Islet precursor cell (in vitro differentiated cells): ENCODE measurements at regions not wholly inside any gene's neighbourhood (a gene's known extent, or its start where the extent isn't known, plus 50 kb on each side); places are given as distances from the start of the nearest gene placed in this dataset.
"Not testable (repeated sequence)": the region's sequence is repeated elsewhere in the genome, so short reads cannot be mapped to it uniquely, and the experiment has no call there.

Source experiments
- DNase-seq: peaks from one replicate; pipeline ENCODE4 v3.0.0-alpha.2; 2018

DNA sequence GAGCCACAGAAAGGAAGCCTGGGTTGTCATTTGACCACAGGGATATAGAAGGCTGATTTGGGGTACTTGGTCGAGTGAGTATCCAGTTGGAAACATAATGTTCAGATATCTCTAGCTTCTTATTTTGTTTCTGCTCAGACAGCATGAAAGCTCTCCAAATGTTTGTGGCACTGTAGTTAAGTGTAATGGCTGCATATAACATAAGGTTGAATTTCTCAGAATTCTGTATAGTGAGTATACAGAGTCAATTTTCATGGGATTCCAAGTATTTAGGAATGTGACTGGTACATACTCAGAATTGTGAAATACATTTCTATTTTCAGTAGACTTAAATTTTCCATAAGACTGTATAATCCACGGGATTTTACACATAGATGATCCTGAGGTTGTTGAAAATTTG is 2102.1 kb upstream of the RAG2 start:
- no peak for DNase-seq

DNA sequence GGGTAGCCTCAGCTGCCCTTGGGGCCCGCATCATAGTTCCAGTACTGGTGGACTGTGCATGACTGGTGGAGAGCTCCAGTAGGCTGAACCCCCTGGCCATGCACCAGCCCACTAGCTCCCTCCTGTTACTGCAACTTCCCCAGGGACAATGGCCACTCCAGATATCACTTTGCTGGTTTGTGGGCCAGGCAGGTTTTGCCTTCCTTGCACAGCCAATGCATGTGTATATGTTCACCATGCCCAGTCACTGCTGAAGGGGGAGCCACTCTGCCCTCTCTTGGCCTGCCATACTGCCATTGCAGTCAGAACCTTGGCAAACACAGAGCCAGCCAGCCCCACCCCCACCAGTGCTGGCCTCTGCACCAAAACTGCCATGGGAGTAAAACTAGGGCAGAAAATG is 2095.3 kb upstream of the RAG2 start:
- no peak for DNase-seq

DNA sequence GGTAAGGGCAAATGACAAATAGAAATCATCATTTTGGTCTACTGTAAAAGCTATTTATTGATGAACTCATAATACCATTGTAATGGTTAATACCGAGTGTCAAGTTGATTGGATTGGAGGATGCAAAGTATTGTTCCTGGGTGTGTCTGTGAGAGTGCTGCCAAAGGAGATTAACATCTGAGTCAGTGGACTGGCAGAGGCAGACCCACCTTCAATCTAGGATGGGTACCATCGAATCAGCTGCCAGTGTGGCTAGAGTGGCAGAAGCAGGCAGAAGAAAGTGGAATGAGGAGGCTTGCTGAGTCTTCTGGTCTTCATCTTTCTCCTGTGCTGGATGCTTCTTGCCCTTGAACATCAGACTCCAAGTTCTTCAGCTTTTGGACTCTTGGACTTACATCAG is 2092.2 kb upstream of the RAG2 start:
- not testable (repeated sequence) for DNase-seq

DNA sequence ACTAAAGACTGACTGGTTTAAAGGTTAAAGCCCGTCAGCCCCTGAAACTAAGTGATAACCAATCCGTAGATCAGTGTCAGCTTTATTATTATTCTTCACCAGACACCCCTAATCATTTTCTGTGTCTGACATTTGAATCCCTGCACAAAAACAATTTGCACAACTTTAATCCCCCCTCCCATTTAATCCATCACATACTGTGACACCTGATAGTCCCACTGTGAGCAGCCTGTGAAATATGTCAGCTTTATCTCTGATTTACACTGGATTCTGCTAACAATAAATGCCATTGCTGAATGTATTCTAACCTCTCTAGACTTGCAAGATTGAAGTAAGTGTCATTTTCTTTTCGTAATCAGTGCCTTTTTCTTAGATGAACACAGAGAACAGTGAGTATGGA is 2089.0 kb upstream of the RAG2 start:
- no peak for DNase-seq

DNA sequence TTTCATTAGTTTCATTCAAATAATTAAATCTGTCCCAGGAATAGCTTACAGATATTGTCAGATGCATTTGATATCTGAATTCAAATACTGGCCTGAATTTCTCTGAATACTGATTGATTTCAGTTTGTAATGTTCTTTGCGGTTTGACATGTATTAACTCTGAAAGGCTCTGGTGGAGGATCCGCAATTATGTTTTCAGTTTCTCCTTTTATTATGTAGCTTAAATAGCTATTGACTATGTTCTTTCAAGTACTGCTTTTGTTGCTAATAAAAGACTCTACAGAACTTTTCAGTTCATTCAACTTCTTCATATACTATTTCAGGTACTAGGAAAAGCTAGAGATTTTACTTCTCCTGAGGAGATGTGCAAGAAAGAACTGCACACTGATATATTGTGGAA is 2085.4 kb upstream of the RAG2 start:
- DNase-seq = no peak

DNA sequence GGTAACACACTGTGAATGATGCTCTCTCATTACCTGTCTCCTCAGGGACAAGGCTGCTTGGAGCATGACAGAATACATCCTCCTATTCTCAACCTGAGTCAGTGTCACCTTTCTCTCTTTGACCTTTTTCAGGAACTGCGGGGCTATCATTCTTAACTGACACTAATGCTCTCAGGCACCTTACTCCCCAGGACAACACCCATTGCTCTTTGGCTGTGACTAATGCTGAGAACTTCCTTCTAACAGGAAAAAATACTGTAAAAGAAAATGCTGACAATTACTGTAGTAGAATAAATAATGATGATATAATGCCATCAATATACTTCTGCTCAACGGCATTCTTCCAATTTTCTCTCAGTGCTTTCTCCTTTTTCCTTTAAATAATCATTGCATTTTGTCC is 2082.7 kb upstream of the RAG2 start:
- DNase-seq = no peak

DNA sequence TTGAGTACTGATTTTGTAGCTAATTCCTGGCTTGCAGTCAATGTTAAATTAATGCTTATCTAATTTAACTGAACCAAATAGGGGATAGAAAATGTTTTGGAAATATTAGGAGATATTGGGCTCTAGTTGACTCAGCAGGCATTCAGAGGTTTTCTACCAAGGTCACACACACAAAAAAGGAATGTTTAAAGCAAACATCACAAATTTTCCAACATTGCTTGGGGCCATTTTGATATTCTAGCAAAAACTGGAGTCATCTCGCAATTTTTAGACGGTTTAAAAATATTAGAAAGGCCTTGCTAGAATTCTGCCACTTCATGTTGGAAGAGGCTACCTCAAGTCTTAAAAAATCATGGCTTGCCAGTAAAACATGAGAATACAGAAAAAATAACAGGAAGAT is 2082.1 kb upstream of the RAG2 start:
- no peak for DNase-seq

DNA sequence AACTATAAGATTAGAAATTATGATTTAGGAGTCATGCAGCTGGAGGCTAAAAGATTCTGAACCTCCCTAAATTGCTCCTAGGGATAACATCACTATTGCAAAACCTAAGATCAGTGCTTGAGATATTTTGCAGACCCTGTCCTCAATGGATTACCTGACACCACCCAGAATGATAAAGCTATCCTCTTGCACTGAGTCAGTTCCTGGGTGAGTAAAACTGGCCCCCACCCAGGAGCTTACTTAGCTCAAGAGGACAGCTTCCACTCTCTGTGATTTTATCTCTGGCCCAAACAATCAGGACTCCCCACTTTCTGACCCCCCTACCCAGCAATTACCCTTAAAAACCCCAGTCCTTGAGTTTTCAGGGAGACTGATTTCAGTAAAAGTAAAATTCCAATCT is 2074.4 kb upstream of the RAG2 start:
- DNase-seq = no peak

DNA sequence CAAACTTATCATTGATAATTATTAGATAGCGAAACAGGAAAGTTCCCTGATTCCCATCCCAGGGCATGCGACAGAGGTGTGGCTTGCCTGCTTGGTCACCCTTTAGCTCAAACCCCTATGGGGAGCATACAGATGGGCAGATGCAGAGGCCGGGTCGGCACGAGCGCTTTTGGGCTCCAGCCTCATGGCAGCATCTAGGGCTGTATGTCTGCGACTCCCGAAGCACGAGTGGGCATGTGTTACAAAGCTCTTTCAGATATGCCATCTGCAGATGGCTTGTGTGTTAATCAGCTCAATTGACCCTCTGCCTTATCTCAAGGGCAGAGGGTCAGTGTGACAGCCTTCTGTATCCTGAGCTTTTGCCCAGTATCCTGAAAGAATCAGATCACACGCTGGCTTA is 2069.3 kb upstream of the RAG2 start:
- no peak for DNase-seq

DNA sequence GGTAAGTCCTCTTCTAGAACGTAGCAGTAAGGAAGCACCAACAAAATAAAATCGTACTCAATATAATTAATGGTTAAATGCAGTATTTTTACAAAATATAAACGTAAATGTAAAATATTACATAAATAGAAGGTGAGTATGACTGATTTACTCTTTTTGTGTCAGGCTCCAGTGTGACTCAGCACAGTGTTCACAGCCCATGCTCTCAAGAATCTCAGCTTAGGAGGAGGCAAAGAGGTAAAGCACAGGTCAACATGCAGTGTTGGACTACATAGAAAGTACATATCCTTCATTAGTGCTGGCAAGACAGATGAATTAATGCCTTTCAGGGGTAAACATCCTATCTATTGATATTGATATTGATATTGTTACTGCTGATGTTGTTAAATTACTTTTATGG is 2050.6 kb upstream of the RAG2 start:
- DNase-seq = no peak

DNA sequence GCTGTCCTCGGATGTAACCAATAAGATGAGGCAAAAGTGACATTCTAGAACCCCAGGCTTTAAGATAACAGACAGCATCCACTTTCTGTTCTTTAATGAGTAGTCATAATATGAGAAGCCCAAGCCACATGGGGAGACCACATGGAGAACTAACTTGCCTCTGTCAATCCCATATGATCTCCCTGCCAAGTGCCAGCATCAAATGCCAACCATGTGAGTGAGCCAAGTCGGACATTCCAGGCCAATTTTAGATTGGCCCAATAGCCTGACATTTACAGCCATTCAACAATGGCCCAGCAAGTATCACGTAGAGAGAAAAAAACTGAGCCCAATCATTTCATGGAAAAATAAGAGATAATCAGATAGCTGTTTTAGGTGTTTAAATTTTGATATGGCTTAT is 2048.3 kb upstream of the RAG2 start:
- no peak for DNase-seq

DNA sequence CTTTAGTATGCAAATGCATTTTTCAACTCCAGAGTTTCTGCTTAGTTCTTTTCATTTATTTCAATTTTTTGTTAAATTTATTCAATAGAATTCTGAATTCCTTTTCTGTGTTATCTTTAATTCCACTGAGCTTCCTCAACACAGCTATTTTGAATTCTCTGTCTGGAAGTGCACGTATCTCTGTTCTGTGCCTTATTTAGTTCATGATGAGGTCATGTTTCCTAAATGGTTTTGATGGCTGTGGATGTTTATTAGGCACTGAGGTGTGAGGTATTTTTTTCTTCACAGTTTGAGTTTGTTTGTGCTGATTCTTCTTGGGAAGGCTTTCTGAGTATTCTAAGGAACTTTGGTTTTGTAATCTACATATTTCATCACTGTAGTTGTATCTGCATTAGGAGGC is 2042.8 kb upstream of the RAG2 start:
- no peak for DNase-seq

DNA sequence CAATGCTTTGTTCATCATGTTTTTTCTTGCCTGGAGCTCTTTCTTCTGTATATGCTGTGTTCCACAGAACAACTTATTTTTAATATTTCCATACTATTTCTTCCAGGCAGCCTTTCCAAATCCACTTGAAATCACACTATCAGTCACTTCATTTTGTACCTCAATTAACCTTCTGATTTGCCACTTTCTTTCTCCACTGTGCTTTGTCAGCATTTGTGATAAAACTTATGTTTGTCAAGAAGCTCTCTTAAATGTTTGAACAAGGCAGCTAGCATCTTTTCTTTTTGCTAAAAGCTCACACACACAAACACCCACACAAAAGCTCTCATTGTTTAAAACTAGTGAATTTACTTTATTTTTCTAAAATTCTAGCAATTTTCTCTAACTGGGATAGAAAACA is 2014.7 kb upstream of the RAG2 start:
- no peak for DNase-seq

DNA sequence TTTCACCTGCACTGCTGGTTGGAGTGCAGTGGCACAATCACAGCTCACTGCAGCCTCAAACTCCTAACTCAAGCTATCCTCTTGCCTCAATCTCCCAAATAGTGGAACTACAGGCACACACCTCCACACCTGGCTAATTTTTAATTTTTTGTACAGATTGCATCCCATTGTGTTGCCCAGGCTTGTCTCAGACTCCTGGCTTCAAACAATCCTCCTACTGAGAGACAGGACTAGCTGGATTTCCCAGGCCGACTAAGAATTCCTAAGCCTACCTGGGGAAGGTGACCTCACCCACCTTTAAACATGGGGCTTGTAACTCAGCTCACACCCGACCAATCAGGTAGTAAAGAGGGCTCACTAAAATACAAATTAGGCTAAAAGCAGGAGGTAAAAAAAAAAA is 2003.3 kb upstream of the RAG2 start:
- DNase-seq = not testable (repeated sequence)

DNA sequence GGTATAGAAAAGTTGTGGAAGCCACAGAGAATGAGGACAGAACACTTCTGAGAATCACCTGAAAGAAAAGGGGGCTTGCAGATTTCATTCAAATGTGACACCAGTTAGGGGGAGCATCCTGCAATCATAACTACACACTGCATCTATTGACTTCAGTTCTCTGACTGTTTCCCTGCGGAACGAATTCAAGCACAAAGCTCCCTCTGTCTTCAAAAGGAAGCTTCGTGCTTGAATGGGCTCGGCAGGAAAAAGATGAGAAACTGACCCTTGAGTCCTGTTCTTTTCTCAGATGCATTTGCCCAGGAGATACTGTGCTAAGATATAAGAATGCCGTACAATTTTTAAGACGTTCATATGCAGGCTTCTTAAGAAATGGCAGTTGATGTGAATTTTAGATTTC is 2000.4 kb upstream of the RAG2 start:
- peak; percentile 56 for DNase-seq

DNA sequence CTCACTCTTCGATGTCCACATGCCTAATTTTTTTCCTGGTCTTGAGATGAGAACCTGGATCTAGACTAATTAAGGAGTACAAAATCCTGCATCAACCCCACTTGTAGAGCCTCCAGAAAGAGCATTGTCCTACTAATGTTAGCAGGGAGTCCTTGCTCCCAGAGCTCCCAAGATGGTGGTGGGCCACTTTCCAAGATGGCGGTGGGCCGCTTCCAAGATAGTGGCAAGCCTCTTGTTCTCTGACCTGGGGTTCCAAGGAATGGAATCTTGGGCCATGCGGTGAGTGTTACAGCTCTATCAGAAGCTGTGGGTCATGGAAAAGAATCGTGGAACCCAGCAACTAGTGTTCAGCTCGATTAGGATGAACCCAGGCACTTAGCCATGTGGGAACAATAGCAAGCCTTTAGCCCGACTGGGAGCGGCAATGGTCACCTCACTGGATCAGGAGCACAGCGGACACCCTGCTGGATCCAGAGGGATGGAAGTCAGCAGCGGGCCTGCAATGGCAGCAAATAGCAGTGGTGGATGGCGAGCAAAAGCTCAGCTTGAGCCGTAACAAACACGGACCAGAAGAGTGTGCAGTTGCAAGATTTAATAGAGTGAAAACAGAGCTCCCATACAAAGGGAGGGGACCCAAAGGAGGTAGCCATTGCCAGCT is 1997.5 kb upstream of the RAG2 start:
- not testable (repeated sequence) for DNase-seq

DNA sequence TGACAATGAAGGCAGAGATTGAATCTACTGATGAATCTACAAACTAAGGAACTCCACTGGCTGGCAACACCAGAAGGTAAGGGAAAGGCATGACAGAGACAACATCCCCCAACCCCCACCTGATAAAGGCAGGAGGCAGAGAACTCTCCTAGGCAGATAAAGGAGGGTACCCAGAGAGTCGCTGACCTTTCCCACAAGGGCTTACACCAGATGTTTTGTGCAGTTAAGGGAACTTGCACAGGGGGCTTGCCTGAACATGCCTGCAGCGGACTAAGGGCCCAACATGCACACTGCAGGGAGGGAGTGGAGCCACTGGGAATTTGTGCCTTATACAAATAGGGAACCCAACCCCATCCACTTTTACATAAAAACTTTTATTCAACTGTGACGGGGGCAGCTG is 1996.9 kb upstream of the RAG2 start:
- no peak for DNase-seq

DNA sequence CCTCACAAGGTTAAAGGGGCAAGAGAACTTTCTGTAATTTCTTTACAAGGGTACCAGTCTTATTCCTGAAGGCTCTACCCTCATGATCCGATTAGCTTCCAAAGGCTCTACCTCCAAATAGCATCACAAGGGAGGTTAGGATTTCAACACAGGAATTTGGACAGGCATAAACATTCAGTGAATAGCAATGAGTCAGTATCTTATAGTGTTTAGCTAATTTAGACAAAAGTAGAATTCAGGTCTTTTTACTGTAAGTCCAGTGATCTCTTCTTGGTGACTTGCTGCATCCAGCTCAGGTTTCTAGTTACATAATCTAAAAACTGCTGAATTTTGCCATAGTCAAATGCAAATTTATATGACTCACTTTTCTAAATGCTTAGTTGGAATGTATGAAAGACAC is 1995.6 kb upstream of the RAG2 start:
- DNase-seq = no peak

DNA sequence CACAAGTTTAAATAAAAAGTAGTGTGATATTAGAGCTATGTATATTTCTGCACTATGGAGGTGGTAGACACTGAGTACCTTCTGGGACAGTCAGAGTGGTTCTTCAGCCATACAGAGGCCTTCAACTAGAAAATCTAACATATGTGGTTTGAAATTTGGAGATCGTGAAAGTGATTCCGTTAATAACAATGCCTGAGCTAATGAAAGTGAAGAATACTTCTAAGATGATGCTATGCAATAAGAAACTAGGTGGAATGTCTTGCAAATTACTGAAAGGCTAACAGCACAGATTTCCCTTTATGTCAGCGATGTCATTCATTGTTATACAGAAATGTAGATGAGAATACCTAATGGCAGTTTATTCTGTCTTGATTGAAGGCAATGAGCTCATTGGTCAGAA is 1984.7 kb upstream of the RAG2 start:
- no peak for DNase-seq

DNA sequence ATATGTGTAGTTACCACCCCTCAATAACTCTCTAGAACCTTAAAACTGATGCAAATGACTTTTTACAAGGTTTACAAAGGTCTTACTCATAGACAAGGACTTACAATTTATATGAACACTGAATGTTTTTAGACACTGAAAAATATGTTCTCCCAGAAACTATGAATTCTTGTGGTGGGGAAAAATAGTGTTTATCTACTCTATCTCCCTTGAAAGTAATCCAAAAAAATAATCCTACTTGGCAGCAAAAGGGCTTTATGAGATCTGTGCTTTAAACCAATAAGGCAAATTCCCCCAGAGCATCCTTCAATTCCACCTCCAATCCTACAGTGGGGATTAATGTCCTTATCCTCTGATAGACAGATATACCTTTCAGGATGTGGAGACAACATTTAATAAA is 1984.1 kb upstream of the RAG2 start:
- DNase-seq = no peak

DNA sequence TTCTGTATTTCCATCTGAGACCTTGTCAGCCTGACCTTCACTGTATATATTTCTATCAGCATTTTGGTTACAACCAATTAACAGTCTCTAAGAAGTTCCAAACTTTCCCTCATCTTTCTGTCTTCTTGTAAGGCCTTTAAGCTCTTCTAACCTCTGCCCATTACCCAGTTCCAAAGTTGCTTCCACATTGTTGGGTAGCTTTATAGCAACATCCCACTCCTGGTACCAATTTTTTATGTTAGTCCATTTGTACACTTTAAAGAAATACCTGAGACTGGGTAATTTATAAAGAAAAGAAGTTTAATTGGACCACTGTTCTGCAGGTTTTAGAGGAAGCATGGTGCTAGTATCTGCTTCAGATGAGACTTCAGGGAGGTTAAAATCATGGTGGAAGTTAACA is 1979.7 kb upstream of the RAG2 start:
- DNase-seq = no peak

DNA sequence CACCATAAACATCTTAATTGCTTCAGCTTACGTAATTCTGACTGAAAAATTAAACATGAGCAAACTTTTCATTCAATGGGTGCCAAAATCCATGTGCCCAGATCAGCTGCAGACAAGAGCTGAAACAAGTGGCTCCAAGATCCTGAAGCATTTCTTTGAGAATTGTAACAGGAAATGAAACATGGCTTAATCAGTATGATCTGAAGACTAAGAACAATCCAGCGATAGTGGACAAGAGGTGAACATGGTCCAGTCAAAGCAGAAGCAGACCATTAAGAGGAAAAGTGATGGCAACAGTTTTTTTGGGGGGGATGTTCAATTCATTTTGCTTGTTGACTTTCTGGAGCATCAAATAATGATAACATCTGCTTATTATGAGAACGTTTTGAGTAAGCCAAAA is 1964.5 kb upstream of the RAG2 start:
- no peak for DNase-seq

DNA sequence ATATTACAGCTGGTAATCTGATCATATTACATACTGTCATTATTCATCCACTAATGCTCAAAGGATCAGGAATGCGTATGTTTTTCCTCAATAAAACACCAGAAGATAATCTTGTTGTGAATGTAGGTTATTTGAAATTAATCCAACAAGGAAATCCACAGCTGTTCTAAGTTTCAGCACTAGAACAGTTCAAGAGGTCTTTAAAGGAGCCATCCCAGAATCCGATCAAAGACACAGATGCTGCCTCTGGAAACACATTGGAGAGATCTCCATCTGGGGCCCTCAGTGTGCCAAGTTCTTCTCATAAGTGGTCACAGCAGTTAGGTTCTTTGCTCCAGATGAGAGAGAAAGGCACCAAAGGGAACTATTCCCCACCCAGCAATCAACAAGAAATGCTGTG is 1955.1 kb upstream of the RAG2 start:
- DNase-seq = no peak

DNA sequence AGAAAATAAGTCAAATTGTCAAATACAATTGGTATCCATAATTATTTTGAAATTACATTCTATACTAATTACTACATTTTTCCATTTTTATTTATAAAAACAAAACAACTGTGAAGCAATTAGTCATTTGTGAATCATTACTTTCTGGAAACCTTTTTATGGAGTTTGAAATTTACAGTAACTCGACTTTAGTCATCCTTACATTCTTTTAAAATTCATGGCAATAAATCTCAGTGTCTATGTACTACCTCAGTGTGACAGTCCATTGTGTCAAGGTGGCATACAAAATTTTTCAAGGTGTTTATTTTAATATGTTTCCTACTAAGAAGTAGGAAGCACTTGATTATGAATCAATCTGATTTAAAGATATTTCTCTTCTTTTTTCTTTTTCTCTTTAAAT is 1949.4 kb upstream of the RAG2 start:
- no peak for DNase-seq

DNA sequence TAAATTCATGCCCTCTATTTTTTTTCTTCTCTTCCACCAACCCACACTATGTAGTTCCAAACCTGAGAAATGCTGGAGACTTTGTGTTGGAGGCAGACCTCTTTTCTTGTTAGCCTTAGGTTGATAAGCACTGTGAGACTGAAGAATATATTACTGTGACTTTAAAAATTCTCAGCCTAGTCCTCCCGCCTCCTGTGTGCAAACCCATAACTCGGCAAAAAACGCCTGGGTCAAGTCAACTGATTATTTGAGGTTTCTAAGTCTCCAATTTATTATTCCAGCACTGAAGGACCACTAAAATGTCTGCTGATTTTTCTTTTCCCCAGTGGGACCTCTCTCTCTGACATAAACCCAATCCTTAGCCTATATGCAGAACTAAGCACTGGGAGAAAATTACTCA is 1946.0 kb upstream of the RAG2 start:
- no peak for DNase-seq

DNA sequence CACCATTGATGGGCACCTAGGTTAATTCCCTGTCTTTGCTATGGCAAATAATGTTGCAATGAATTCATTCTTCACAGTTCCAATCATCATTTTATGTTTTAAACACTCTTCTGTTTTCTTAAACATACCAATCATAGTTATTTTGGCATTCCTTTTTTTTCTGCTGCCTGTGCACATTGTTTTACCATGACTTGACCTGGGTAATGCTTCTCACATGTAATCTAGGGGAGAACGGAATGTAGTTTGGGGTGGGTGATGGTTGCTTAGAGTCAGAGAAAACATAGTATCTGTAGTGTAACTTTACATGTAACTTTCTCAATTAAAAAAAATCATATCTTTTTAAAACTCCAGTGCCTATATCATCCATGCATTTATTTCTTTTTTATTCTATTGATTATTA is 1945.3 kb upstream of the RAG2 start:
- no peak for DNase-seq
